Stimulated activated CD4-positive, alpha-beta T cell treated with anti-CD3 and anti-CD28 coated beads, Interleukin-15, amount 100 ng/mL, for 1 hour (primary cell): ENCODE measurements at regions not wholly inside any gene's neighbourhood (a gene's known extent, or its start where the extent isn't known, plus 50 kb on each side); places are given as distances from the start of the nearest gene placed in this dataset.

Source experiments
- DNase-seq, 2 donors: peaks; one replicate each; pipeline ENCODE4 v3.0.0-alpha.2; 2020; ENCODE audit warnings: low read depth in 1 of 2, low spot score in 1 of 2

GRCh38 chr14:100436745-100437406 is 113.7 kb downstream of the SLC25A47 start:
- no peak for DNase-seq

DNA sequence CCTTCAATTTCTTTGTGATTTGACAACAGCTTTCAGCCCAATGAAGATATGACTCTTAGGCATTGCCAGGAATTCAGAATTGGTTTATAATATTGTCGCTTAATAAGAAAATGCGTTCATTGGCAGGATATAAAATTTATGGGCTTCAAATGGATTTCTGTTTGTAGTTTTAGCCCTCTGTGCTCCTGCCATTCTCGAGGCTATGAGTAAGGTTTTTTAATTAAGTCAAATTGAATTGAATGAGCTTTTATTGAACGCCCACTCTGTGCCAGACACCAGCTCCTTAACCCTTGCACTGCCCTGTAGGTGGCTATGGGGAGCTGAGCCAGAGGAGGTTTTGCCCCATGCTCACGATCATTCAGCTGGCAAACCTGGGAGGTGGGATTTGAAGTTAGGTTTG is 115.1 kb downstream of the SLC25A47 start:
- no peak for DNase-seq

GRCh38 chr14:100438678-100439592 is 115.8 kb downstream of the SLC25A47 start:
- peak in 1 of 2 donors; percentile 34 for DNase-seq

DNA sequence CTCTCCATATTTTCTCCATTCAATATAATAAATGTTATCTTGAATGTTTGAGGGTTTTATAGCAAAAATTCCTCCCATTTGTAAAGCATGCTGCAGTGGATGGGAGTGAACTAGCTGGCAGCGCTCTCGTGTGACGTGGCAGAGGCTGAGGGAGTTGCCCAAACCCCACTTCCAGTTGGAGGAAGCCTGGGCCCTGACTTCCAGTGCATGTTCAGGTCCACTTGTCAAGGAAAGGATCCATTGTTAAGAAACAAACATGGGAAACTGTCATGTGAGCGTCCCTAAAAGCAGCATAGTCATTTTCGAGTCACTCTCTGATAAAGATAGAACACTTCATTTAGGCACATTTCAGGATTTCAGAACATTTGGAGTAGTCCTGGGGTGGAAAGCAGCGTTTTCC is 116.6 kb downstream of the SLC25A47 start:
- DNase-seq: no peak

GRCh38 chr14:100440207-100440631 is 117.1 kb downstream of the SLC25A47 start:
- peak in 1 of 2 donors; percentile 16 for DNase-seq

DNA sequence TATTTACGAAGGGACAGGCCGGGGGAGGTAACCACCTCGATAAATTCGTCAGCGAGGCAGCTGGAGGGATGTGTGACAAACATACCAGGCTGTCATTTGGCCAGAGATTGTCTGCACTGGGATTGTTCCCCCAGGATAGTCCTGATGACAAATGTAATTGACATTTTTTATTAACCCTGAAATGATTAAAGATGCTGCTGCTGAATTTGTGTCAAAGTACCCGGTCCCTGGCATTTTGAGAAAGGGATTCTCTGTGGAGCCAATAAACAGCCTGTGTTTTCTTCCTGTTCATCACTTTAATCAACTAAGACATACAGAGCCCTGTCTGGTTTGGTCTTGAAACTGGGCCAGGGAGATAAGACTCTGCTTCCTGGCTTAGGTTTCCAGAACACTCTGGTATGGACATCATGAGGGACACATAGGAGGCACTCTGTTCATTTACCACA is 117.6 kb downstream of the SLC25A47 start:
- no peak for DNase-seq

DNA sequence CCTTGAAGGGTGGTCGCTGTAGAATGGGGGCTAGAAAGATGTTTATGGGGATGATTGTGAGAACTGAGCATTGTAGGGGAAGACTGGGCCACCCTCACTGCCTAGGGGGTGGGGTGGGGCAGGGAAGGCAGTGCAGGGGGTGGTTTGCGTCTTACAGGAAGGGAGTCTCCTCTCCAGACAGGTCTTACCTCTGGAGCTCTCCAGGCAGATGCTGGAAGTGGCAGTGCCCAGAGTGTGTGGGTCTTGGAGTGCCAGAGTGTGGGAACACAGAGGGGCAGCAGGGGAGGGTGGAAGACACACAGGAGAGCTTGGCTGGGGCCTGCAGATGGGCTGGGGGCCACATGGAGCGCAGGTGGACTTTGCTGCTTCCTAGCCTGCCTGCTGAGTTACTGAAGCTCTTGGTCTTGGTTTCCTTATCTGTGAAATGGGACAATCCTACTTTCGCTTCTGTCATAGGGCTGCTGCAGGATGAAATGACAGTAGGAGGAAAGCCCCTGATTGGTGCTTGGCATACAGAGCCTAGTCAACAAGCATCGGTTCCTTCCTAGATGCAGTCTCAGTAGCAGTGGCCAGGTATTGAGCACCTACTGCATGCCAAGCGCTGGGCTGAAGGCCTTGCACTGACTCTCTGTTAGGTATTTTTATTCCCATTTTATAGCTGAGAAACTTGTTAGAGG is 118.3 kb downstream of the SLC25A47 start:
- DNase-seq: no peak

- no peak for DNase-seq
Measured at GRCh38 chr14:100442036-100442435, 118.9 kb downstream of the SLC25A47 start.

- no peak for DNase-seq
Measured at GRCh38 chr14:100442498-100443490, 119.7 kb downstream of the SLC25A47 start.

DNA sequence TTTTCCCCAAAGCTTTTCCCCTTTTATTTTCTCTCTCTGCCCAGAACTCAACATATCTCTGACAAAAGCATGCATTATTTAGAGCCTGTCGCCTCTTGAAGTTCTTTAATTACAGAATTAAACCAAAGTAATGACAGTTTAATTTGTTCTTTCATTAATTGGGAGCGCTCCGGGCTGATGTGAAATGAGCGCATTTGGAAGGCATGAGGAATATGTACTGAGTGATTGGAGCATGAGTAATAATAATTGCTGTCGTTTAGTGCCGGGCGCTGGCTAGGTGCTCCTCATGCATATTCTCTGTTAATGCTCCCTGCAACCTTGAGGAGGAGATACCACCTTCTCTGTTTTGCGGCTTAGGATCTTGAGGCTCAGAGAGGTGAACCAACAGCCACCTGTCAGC is 120.5 kb downstream of the SLC25A47 start:
- DNase-seq: no peak

DNA sequence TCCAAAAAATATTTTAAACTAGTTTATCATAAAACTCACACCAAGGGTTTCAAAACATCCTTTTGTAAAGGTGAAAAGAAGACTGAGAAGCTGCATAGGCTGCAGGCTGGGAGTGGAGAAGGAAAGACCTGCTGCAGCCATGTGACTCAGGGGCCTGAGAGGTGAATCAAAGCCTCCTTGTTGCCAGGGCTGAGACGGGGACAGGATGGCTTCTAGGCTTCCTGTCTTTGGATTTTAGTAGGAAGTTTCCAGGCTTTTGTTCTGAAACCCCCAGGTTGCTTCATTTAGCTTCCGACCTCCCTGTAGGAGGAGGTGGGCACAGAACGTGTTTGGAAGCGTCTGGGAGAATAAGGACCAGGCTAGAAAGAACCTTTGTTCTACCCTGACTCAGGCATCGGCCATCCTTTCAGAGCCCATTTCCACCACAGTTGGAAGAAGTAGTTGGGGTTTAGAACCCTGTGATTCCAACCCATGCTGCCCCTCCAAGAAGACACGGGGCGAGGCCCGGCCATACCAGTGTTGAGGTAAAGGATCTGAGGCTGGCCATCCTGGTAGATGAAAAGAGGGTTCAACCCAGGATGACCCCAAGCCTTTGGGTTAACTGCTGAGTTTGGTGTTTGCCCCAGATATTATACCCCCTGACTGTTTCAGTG is 122.4 kb downstream of the SLC25A47 start:
- DNase-seq: no peak

GRCh38 chr14:100446572-100446971 is 123.4 kb downstream of the SLC25A47 start:
- DNase-seq: no peak

- no peak for DNase-seq
Measured at GRCh38 chr14:100448376-100448775, 125.2 kb downstream of the SLC25A47 start.

DNA sequence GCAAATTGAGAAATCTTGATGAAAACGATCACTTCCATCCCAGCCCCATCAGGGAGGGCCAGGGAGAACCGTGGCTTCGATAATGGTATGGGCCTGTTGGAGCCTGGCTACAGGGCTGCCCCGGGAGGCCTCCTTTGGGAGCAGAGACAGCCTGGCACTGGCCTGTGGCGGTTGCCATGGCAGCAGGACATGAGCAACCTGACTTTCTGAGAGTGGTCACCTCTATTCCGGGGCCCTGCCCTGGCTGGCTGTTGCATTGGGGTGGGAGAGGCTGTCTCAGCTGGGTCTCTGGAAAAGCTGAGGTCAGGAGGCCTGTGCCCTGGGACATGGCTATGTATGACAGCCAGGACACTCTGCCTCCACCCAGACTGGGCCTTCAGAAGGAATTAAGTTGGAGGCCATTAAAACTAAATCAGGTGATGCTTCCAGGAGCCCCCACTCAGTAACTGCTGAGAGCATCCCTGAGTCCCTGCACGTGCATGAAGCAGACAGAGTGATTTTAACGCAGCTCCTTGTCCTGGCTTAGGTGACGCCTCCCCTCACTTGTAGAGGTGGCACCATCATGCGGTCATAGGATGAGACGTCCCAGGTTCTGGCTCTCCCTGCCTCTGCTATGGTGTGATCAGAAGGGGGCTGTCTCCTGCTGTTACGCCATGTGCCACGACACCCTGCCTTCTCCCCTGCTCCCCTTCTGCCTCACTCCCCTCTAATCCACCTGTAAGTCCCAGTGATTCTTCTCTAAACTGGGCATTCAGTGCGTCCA is 126.3 kb downstream of the SLC25A47 start:
- no peak for DNase-seq

DNA sequence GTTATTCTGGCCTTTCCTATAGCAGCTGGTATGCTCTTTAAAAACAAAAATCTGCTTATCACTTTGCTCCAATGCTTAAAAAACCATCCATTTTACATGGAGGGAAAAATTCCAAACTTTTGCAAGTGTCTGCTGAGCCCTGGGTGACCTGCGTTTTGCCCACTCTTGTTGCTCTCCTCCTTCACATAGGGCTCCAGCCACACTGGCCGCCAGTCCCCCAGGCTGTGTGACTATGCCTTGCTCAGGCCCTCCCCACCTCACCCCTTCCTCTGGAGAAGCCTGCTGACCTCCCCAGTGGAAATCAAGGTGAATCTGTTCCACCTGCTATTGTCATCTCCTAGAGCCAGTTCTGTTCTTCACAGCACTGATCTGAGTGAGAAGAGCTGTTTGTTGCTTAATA is 126.9 kb downstream of the SLC25A47 start:
- DNase-seq: no peak

DNA sequence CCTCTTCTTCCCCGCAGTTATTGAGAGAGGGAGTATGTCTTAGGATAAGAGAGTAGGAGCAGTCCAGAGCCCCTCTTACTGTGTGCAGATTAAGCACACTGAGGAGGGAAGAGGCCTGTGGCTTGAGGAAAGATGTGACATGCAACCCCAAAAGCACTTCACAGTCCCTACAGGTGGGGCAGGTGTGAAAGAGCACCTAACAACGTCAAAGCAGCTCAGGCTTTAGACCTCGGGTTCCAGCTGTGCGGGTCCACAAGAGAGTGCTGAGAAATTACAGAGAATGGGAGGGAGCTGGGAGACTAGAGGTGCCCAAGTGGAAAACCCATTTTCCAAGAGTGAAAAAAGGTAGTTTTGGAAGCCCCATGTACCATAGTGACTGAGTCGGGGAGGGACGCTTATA is 127.6 kb downstream of the SLC25A47 start:
- DNase-seq: no peak

- no peak for DNase-seq
Measured at GRCh38 chr14:100451264-100451663, 128.1 kb downstream of the SLC25A47 start.

GRCh38 chr14:100453930-100454329 is 130.8 kb downstream of the SLC25A47 start:
- DNase-seq: no peak

DNA sequence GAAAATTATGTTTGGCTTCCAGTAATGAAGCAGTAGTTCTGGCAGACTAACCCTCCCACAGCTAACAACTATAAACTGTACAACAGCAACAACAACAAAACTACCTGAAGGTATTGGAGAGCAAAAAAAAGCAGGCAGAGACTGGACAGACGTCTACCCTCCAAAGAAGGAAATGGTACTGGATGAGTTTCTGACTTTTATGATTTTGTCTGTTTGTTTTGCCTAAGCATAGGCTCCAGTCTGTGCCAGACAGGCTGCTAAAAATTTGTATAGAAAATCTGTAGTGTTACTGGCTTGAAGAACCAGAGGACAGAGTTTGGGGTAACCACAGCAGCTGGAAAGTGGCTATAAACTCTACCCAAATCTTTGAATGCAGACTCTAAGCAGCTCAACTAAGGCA is 131.3 kb downstream of the SLC25A47 start:
- no peak for DNase-seq
